Mucosa of stomach (tissue), 1 donor: ENCODE measurements at regions not wholly inside any gene's neighbourhood (a gene's known extent, or its start where the extent isn't known, plus 50 kb on each side); places are given as distances from the start of the nearest gene placed in this dataset.

Experiments used
- H3K27me3 ChIP-seq: one replicate; pipeline ENCODE4 v1.7.0; 2013; ENCODE audit warnings: mild to moderate bottlenecking, low read length; ENCODE audit not compliant: control insufficient read depth, insufficient read depth
- H3K36me3 ChIP-seq: one replicate; pipeline ENCODE4 v1.7.0; 2013; ENCODE audit warnings: low read length; ENCODE audit not compliant: control insufficient read depth, insufficient read depth
- H3K4me1 ChIP-seq: one replicate; pipeline ENCODE4 v1.7.0; 2013; ENCODE audit warnings: mild to moderate bottlenecking, low read length; ENCODE audit not compliant: control insufficient read depth, insufficient read depth
- H3K4me3 ChIP-seq: one replicate; pipeline ENCODE4 v1.7.0; 2013; ENCODE audit warnings: low read length
- H3K9ac ChIP-seq: one replicate; pipeline ENCODE4 v1.7.0; 2013; ENCODE audit warnings: mild to moderate bottlenecking, low read length, moderate library complexity
- H3K9me3 ChIP-seq: one replicate; pipeline ENCODE4 v1.7.0; 2013; ENCODE audit warnings: mild to moderate bottlenecking, low read length, moderate library complexity; ENCODE audit not compliant: control insufficient read depth
- donor health status: Pancreatic carcinoma.

DNA sequence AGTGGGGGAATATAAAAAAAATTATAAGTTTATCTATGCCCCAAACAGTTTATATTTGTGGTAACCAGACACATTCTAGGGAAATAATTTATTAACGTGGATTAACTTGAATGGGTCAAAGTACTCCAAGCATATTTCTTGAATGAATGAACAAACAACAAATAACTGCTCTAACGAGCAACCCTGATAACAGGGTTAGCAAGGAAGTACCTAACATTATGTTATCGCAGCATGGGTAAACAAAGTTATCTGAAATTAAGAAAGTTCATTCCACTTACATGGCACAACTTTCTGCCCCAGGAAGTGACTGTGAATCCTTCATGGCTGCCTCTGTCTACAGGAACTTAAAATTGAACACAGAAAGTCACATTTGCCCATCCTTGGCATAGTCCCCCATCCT is 812.9 kb upstream of the ACVR2A start:
- H3K9me3 ChIP-seq, result no peaks in the 10 kb centered on the region
- H3K4me3 ChIP-seq, result no peak overlapping the region
- no peaks in the 10 kb centered on the region for H3K27me3 ChIP-seq
- no peaks in the 10 kb centered on the region for H3K36me3 ChIP-seq
- H3K9ac ChIP-seq, result no peak overlapping the region
- peaks cover 21% of the 10 kb centered on the region for H3K4me1 ChIP-seq

DNA sequence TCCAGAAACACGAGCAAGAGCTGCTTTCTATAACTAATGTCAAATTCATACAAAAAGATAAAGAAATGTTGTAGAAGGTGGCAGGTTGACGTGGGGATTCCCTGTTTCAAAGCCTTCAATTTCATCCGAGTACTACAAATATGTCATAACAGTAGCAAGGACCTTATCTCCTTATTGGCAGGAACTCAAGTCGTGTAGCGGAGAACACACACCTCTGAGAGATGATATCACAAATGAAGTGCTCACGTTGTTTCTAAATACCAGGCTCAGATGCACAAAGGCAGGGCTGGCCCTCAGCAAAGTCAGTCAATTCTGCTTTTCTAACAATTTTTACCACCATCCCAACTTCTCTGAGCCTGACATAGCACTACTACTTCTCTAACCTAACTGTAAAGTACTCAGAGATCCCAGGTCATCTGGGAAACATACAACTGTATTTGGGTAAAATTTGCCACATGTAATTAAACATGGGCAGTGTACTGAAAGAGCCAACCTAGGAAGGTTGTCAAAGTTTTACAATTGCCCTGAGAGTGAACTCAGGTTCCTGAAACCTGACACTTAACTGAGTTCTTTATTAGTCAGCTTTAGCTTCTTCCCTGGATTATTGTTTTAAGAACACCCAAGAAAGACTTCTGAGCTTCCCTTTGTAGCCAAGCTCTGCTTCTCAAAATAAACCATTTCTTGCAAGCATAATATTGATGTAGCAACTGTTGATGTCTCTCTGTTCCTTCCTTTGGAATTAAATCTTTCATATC is 813.7 kb upstream of the ACVR2A start:
- H3K27me3 ChIP-seq, result no peaks in the 10 kb centered on the region
- peaks cover 21% of the 10 kb centered on the region for H3K4me1 ChIP-seq
- H3K4me3 ChIP-seq, result no peak overlapping the region
- no peaks in the 10 kb centered on the region for H3K36me3 ChIP-seq
- no peaks in the 10 kb centered on the region for H3K9me3 ChIP-seq
- H3K9ac ChIP-seq, result no peak overlapping the region

DNA sequence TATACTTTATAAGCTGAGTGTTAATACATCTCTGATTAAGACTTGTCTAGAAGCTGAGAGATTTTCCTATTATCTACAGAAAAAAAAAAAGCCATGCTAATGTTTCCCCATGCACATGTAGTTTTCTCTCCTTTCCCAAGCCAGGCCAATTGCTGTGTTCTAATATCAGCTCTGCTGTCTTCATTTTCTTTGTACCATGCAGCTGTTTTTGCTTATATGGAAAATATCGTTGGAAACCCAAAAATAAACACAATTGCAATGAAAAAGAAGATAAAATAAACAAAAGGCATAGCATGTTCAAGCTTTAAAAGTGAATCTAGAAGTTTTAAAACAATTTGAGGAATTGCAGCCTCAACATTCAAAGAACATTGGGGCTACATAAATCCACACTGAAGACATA is 817.4 kb upstream of the ACVR2A start:
- Histone ChIP-seq H3K36me3 (no peaks in the 10 kb centered on the region), H3K9me3 (no peaks in the 10 kb centered on the region), H3K9ac (no peak overlapping the region), H3K27me3 (no peaks in the 10 kb centered on the region), H3K4me1 (peaks cover 16% of the 10 kb centered on the region), H3K4me3 (no peak overlapping the region)

DNA sequence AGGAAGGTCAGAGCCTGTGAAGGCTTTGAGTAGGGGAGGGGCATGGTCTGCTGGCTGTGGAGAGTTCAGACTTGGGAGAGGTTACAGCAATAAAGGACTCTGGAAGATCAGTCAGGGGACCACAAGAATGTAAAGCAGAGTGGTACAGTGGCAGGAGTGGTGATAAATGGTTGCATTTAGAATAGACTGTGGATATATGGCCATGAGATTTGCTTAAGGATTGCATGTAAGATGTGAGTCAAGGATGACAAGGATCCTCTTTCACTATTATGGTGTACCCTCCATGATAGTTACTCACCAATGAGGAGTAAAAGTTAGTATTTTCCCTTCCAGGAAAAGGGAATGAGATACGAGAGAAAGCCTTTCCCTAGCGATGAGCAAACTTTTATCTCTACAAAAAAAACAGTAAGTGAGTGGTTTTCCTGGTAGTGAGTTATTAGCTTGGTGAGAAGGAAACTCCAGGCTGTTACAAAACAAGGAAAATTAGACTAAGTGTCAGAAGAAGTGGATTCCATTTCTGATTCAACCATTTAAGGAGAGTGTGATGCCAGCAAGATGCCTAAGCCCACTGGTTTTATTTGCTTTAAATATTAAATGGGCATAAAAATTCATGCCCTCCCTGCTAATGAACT is 818.0 kb upstream of the ACVR2A start:
- H3K4me1 ChIP-seq, result peaks cover 10% of the 10 kb centered on the region
- H3K27me3 ChIP-seq, result no peaks in the 10 kb centered on the region

DNA sequence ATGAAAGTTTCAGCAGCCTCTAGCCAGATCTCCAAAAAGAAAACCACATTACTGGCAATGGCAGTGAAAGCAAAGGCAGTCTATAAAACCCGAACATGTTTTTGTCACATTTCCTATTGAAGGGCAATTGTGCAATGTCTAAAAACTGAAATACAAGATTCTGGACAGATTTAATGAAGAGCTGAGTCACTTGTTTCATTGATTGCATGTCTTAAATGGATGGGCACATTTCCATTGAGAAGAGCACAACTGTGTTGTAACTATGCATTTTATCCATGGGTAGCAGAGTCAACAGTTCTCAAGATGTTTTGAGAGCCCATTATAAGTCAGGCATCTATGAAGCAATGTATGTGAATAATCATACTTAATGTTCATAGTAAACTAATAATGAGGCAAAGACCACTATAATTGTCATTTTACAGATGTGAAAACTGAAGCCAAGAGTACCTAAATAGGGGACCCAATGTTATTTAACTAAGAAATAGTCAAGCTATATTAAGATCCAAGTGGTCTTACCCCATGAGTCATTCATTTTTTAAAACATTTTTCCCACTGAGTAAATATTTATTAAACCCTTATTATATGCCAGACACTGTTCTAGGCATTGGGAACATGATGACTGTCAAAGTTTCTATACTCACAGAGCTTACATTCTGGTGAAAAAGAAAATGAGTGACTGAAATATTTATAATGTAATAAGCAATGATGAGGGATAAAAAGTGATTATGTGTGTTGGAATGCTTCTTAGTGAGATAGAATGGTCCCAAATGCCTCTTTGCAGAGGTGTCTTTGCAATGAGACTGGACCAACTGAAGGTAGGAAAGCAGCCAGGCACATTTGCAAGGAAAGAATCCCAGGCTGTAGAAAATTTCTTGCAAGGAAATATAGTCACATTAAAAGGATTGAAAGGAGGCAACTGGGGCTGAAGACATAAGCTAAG is 818.9 kb upstream of the ACVR2A start:
- Histone ChIP-seq H3K4me3 (no peak overlapping the region), H3K27me3 (no peaks in the 10 kb centered on the region), H3K9me3 (no peaks in the 10 kb centered on the region), H3K9ac (no peak overlapping the region), H3K4me1 (peaks cover 4% of the 10 kb centered on the region), H3K36me3 (no peaks in the 10 kb centered on the region)

More for the DNA sequence above, 818.0 kb upstream of the ACVR2A start:
- H3K4me3 ChIP-seq, result no peak overlapping the region
- H3K9me3 ChIP-seq, result no peaks in the 10 kb centered on the region
- no peak overlapping the region for H3K9ac ChIP-seq
- no peaks in the 10 kb centered on the region for H3K36me3 ChIP-seq

DNA sequence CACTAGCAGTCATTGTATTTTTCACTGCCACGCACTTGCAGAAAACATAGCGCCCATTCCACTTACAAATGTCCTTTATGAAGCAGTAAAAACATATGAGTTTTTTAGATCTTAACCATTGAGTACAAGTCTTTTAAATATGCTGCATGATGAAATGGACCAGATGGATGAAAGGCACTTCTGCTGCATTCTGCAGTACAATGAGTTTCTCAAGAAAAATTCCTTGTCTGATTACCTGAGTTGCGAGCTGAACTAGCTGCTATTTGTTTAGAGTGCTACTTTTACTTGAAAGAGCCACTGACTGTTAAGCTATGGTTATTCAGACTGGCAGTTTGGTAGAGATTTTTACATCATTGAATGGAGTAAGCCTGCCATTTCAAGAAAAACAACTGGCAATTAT is 825.5 kb upstream of the ACVR2A start:
- Histone ChIP-seq H3K4me3 (no peak overlapping the region), H3K4me1 (no peaks in the 10 kb centered on the region), H3K36me3 (no peaks in the 10 kb centered on the region), H3K9ac (no peak overlapping the region), H3K9me3 (no peaks in the 10 kb centered on the region), H3K27me3 (no peaks in the 10 kb centered on the region)

DNA sequence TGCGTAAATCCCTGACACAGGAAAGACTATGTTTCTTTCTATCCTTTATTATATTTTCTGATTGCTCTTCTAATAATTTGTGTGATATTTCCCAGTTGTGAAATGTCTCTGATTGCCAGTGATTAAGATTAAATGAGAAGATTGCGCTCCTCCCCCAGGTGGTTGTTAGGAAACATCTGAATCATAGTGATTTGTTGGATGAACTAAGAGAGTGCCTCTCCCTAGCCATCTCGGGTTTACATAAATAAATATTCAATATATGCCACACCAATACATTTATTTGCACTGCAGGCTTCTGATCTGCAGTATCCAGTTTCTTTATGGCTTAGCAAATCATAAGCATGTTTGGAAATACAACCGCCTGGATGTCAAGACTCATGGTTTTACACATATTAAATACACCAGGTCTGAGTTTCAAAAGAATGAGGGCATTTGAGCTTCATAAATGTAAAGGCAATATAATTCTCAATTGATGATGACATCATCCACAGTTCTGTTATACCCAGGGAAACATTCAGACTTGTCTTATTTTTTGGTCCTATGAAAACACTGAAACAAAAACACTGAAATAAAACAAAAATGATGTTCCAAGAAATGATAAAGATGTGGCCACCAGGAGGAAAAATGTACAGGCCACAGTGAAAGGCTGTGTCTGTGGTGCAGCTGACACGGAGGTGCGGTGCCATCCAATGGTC is 826.7 kb upstream of the ACVR2A start:
- H3K36me3 ChIP-seq, result no peaks in the 10 kb centered on the region
- H3K9ac ChIP-seq, result no peak overlapping the region
- H3K9me3 ChIP-seq, result no peaks in the 10 kb centered on the region
- H3K27me3 ChIP-seq, result no peaks in the 10 kb centered on the region
- H3K4me3 ChIP-seq, result no peak overlapping the region
- H3K4me1 ChIP-seq, result no peaks in the 10 kb centered on the region

DNA sequence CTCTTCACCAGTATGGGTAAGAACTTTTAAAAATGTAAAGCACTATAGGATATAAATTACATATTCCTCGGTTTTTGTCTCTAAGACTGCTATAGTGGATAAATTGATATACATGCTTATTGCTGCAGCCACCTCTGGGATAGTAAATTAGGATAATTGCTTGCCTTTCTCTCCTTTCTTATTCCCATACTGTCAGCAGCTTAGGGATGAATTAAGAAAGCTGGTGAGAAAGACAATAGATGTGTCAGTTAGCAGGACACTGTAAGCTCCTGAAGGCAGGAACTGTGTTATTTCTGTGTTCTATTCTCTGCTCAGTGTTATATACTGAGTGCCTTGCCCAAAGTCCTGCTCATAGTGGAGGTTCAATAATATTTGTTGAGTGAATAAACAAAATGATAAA is 828.6 kb upstream of the ACVR2A start:
- H3K9me3 ChIP-seq, result no peaks in the 10 kb centered on the region
- H3K9ac ChIP-seq, result no peak overlapping the region

DNA sequence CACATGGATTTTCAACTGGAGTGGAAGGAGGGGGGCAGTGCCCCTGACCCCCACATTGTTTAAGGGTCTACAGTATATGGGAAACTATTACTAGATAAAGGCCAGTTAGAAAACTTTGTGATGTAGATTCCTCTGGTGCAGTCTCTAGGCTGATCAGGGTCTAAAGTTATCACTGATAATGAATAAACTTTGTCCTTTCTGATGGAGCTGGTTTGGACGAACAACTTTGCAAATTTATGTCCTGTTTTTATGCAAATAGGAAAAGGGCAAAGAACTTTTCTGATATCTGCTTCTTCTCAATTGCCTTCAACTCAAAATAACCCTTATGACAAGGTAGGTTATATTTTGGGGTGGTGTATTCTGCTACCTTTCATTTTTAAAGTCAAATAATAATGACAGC is 829.2 kb upstream of the ACVR2A start:
- Histone ChIP-seq H3K9me3 (no peaks in the 10 kb centered on the region), H3K4me1 (no peaks in the 10 kb centered on the region), H3K27me3 (no peaks in the 10 kb centered on the region), H3K36me3 (no peaks in the 10 kb centered on the region), H3K9ac (no peak overlapping the region), H3K4me3 (no peak overlapping the region)

More for the DNA sequence above, 828.6 kb upstream of the ACVR2A start:
- Histone ChIP-seq H3K4me3 (no peak overlapping the region), H3K27me3 (no peaks in the 10 kb centered on the region), H3K4me1 (no peaks in the 10 kb centered on the region), H3K36me3 (no peaks in the 10 kb centered on the region)

DNA sequence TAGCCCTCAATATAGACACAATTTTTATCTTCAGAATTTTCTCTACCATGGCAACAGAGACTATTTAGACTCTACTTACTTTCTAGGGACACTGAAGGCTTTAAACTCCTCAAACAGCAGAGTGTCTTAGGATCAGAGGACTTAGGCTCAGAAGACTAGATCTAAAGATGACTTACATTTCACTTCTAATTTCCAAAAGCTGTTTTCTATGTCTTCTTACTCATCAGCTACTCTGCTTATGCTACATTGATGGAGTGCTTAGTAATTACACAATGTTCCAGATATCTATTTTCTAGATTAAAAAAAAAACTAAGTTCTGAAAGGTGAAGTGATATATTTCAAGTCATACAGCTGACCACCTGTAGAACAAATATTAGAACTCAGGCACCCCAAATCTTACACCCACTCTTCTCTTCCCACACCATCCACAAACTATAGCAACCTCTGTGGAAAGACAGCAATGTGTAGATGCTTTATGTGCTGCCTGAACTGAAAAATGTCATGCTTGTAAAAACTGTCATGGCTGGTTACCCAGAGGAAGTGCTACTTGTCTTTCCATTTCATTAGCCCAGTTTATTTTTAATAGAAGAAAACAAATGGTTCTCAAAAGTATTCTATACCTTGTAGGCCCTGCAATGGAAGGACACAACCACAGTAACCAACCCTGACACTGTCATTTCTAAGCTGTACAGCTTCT is 831.0 kb upstream of the ACVR2A start:
- no peaks in the 10 kb centered on the region for H3K27me3 ChIP-seq
- no peaks in the 10 kb centered on the region for H3K9me3 ChIP-seq
- H3K4me1 ChIP-seq, result no peaks in the 10 kb centered on the region
- no peaks in the 10 kb centered on the region for H3K36me3 ChIP-seq
- no peak overlapping the region for H3K9ac ChIP-seq
- no peak overlapping the region for H3K4me3 ChIP-seq

DNA sequence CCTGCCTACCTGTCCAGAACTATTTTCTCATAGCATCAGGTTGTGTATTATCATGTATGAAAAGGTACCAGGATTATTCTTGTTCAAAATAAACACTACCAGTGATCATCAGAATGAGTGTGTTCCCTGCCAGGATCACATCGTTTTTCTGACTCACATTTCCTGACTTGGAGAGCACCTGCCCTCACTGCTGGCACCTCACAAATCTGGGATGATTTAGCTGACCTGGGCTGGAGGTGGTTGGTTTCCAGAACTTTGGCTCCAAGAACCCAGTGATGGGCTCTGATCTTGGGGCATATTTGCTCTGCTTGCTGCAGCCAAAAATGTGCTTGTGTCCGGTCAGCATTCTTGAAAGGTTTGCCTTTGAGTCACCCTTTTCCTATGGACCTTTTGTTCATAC is 836.3 kb upstream of the ACVR2A start:
- Histone ChIP-seq H3K9ac (no peak overlapping the region), H3K27me3 (no peaks in the 10 kb centered on the region)

More for the DNA sequence above, 836.3 kb upstream of the ACVR2A start:
- Histone ChIP-seq H3K4me1 (no peaks in the 10 kb centered on the region), H3K36me3 (no peaks in the 10 kb centered on the region), H3K9me3 (no peaks in the 10 kb centered on the region), H3K4me3 (no peak overlapping the region)
